B cell (primary cell): ENCODE measurements at regions not wholly inside any gene's neighbourhood (a gene's known extent, or its start where the extent isn't known, plus 50 kb on each side); places are given as distances from the start of the nearest gene placed in this dataset.

Experiments used
- ATAC-seq: fragments of 200-7000 bp; cut with Tn5 transposase; one replicate; pipeline ENCODE4 v1.10.0; 2021; ENCODE audit warnings: low read depth, mild to moderate bottlenecking, moderate number of reproducible peaks, moderate library complexity
- CTCF ChIA-PET: fragments of 350-600 bp; sonication (Branson Sonifier 250); formaldehyde crosslinking; loops from one replicate; lab custom pipeline; 2021; ENCODE audit warnings: antibody characterized with exemption, inconsistent platforms; lab: Charles Lee
- POLR2A ChIA-PET: fragments of 350-600 bp; sonication (Branson Sonifier 250); formaldehyde crosslinking; loops from one replicate; lab custom pipeline; 2021; ENCODE audit warnings: antibody characterized with exemption; lab: Charles Lee
- DNase-seq: peaks from one replicate; pipeline ENCODE4 v3.0.0; 2013
- H2AFZ ChIP-seq: 2 replicates; pipeline ENCODE4 v1.6.1; 2012; ENCODE audit warnings: mild to moderate bottlenecking, low read depth, low read length; ENCODE audit not compliant: insufficient read depth, poor library complexity, severe bottlenecking
- H3K27ac ChIP-seq, 2 donors: 1 replicate in 1 of 2; 2 replicates in 1 of 2; pipeline ENCODE4 v1.5.1; 2012 to 2013; ENCODE audit warnings: low read length in 2 of 2, mild to moderate bottlenecking in 2 of 2, moderate library complexity in 1 of 2
- H3K27me3 ChIP-seq, 4 experiments: fragments of 200-600 bp in 1 of 4; sonication (generic) in 1 of 4; replicated peaks in 1 of 4; 1 replicate in 2 of 4; 2 replicates in 2 of 4; pipeline versions ENCODE4 v1.6.1 to v1.7.0; 2013 to 2016; ENCODE audit warnings: low read length in 3 of 4, mild to moderate bottlenecking in 2 of 4, mixed read lengths in 1 of 4, moderate library complexity in 1 of 4; ENCODE audit not compliant: insufficient read depth in 4 of 4, control insufficient read depth in 3 of 4; ENCODE audit errors: control extremely low read depth in 1 of 4
- H3K36me3 ChIP-seq, 2 experiments: replicated peaks in 1 of 2; 1 replicate in 1 of 2; 2 replicates in 1 of 2; pipeline versions ENCODE4 v1.6.1 to v1.7.1; 2013; ENCODE audit warnings: low read length in 1 of 2; ENCODE audit not compliant: insufficient read depth in 2 of 2, control insufficient read depth in 1 of 2; ENCODE audit errors: control extremely low read depth in 1 of 2, extremely low read depth in 1 of 2
- H3K4me1 ChIP-seq, 2 donors: fragments of 200-600 bp in 1 of 2; sonication (generic) in 1 of 2; 1 replicate in 1 of 2; 2 replicates in 1 of 2; pipeline versions ENCODE4 v1.5.1 to v1.6.1; 2013 to 2017; ENCODE audit warnings: low read length in 2 of 2; ENCODE audit not compliant: control insufficient read depth in 2 of 2, insufficient read depth in 2 of 2
- H3K4me2 ChIP-seq: replicated peaks from 2 replicates; pipeline ENCODE3; 2012; ENCODE audit warnings: mild to moderate bottlenecking, low read depth, low read length; ENCODE audit not compliant: poor library complexity, severe bottlenecking
- H3K4me3 ChIP-seq, 5 experiments: fragments of 200-600 bp in 1 of 5; sonication (generic) in 1 of 5; 1 replicate in 3 of 5; 2 replicates in 2 of 5; pipeline versions ENCODE4 v1.5.1 to v1.7.0; 2011 to 2016; ENCODE audit warnings: low read length in 4 of 5, mild to moderate bottlenecking in 4 of 5, low read depth in 2 of 5, control low read depth in 1 of 5, moderate library complexity in 1 of 5; ENCODE audit not compliant: insufficient read depth in 1 of 5; ENCODE audit errors: control extremely low read depth in 1 of 5, extremely low read depth in 1 of 5
- H3K79me2 ChIP-seq: fragments of 200-600 bp; sonication (generic); one replicate; pipeline ENCODE4 v1.6.0; 2016; ENCODE audit warnings: low read length; ENCODE audit not compliant: control insufficient read depth, insufficient read depth
- H3K9ac ChIP-seq: fragments of 200-600 bp; sonication (generic); 2 replicates; pipeline ENCODE4 v1.6.1; 2017; ENCODE audit warnings: mild to moderate bottlenecking, low read length, moderate library complexity
- H3K9me3 ChIP-seq, 3 donors: one replicate each; pipeline versions ENCODE4 v1.6.1 to v1.7.1; 2013; ENCODE audit warnings: low read length in 2 of 3; ENCODE audit not compliant: control insufficient read depth in 2 of 3, insufficient read depth in 1 of 3; ENCODE audit errors: control extremely low read depth in 1 of 3
- H4K20me1 ChIP-seq: 2 replicates; pipeline ENCODE4 v1.6.0; 2012; ENCODE audit warnings: mild to moderate bottlenecking, low read length; ENCODE audit not compliant: insufficient read depth, control insufficient read depth, poor library complexity, severe bottlenecking
- H3K27ac Mint-ChIP-seq: one replicate; pipeline ENCODE4 v1.8.0; 2021; ENCODE audit warnings: mixed read lengths
- H3K27me3 Mint-ChIP-seq: one replicate; pipeline ENCODE4 v1.8.0; 2021; ENCODE audit warnings: mixed read lengths
- H3K4me1 Mint-ChIP-seq: one replicate; pipeline ENCODE4 v1.8.0; 2021; ENCODE audit warnings: mixed read lengths
- H3K4me3 Mint-ChIP-seq: one replicate; pipeline ENCODE4 v1.8.0; 2021; ENCODE audit warnings: mixed read lengths
- H3K9me3 Mint-ChIP-seq: one replicate; pipeline ENCODE4 v1.8.0; 2022; ENCODE audit warnings: mixed read lengths; ENCODE audit not compliant: insufficient read depth
- EZH2 ChIP-seq: IDR thresholded peaks from 2 replicates; pipeline ENCODE4 v1.6.1; 2012; ENCODE audit warnings: borderline replicate concordance, low read depth, mild to moderate bottlenecking, moderate library complexity, low read length; ENCODE audit not compliant: insufficient read depth, poor library complexity, severe bottlenecking
- WGBS: methylation state at CpG from one replicate; pipeline ENCODE4 v1.1.5; 2013; ENCODE audit warnings: missing lambda C conversion rate; ENCODE audit not compliant: insufficient coverage; 5-methylcytosine and 5-hydroxymethylcytosine counted together
- intact Hi-C: fragments of 100-400 bp; cut with micrococcal nuclease; formaldehyde crosslinking; loops from one replicate; pipeline ENCODE4 v1.10.0; 2022
- TF ChIP-seq, protein P1 (sequence below): fragments of 200-600 bp; IDR thresholded peaks from one replicate; pipeline ENCODE4 v1.8.0; 2022; ENCODE audit warnings: antibody characterized with exemption, mild to moderate bottlenecking

- Histone ChIP-seq H4K20me1 (no peaks in the 10 kb centered on the region), H3K36me3 (no peaks in the 10 kb centered on the region), H3K9me3 (peaks cover 0 to 6% (median 0%) of the 10 kb centered on the region in 3 donors), H2AFZ (no peak overlapping the region), H3K79me2 (no peaks in the 10 kb centered on the region), H3K27me3 (peaks cover 0 to 3% (median 0%) of the 10 kb centered on the region in 4 experiments), H3K4me1 (no peaks in the 10 kb centered on the region), H3K4me2 (no peak overlapping the region), H3K4me3 (no peak overlapping the region), H3K9ac (no peak overlapping the region), H3K27ac (no peak overlapping the region)
- ChIA-PET POLR2A (no interaction called here), CTCF (no interaction called here)
- intact Hi-C loops = no loop called here
- no peak for DNase-seq
- peaks cover 32% of the 10 kb centered on the region for H3K27me3 Mint-ChIP-seq
- WGBS = 91% methylated on average over 3 of the region's 7 CpGs
- no peak for ATAC-seq
- H3K4me1 Mint-ChIP-seq = no peaks in the 10 kb centered on the region
- no peaks in the 10 kb centered on the region for H3K9me3 Mint-ChIP-seq
- no peak overlapping the region for H3K27ac Mint-ChIP-seq
- TF ChIP-seq, protein P1, sequence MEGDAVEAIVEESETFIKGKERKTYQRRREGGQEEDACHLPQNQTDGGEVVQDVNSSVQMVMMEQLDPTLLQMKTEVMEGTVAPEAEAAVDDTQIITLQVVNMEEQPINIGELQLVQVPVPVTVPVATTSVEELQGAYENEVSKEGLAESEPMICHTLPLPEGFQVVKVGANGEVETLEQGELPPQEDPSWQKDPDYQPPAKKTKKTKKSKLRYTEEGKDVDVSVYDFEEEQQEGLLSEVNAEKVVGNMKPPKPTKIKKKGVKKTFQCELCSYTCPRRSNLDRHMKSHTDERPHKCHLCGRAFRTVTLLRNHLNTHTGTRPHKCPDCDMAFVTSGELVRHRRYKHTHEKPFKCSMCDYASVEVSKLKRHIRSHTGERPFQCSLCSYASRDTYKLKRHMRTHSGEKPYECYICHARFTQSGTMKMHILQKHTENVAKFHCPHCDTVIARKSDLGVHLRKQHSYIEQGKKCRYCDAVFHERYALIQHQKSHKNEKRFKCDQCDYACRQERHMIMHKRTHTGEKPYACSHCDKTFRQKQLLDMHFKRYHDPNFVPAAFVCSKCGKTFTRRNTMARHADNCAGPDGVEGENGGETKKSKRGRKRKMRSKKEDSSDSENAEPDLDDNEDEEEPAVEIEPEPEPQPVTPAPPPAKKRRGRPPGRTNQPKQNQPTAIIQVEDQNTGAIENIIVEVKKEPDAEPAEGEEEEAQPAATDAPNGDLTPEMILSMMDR = no peak
- no peak for TF ChIP-seq EZH2
- H3K4me3 Mint-ChIP-seq = no peak overlapping the region
Measured at GRCh38 chr2:23293731-23294130, 91.2 kb upstream of the KLHL29 start.

DNA sequence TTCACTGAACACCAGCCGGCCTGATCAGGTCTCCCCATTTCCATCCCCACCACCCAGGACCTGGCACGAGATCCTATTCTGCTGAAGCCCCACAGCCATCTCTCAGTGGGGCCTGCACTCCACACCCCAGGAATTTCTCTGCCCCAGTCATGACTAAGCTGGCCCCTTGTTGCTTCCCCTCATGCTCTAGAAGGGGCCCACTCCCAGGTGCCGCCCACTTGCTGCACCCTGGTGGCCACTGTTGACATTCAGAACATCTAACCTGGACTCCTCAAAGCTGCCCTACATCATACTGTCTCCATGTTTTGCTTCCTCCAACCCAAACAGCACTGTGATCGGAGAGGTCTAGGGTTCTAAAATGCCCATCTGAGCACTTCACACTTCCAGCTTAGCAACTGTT lies 90.7 kb upstream of the KLHL29 start:
- Histone ChIP-seq H3K79me2 (no peaks in the 10 kb centered on the region), H4K20me1 (no peaks in the 10 kb centered on the region), H3K4me3 (no peak overlapping the region), H3K9me3 (peaks cover 0 to 6% (median 0%) of the 10 kb centered on the region in 3 donors), H3K36me3 (no peaks in the 10 kb centered on the region), H3K27ac (no peak overlapping the region), H3K9ac (no peak overlapping the region), H3K4me1 (no peaks in the 10 kb centered on the region), H3K4me2 (no peak overlapping the region), H2AFZ (no peak overlapping the region), H3K27me3 (no peaks in the 10 kb centered on the region)
- intact Hi-C loops = no loop called here
- ChIA-PET CTCF (no interaction called here), POLR2A (no interaction called here)
- Mint-ChIP-seq H3K9me3 (no peaks in the 10 kb centered on the region), H3K4me1 (no peaks in the 10 kb centered on the region), H3K27ac (no peak overlapping the region), H3K27me3 (peaks cover 32% of the 10 kb centered on the region), H3K4me3 (no peak overlapping the region)
- TF ChIP-seq, protein P1 = no peak
- TF ChIP-seq EZH2 = no peak
- WGBS = 89% methylated on average over 4 of the region's 4 CpGs
- DNase-seq (no peak), ATAC-seq (no peak)
